ACC112 (cell line): ENCODE measurements at regions not wholly inside any gene's neighbourhood (a gene's known extent, or its start where the extent isn't known, plus 50 kb on each side); places are given as distances from the start of the nearest gene placed in this dataset.

ENCODE experiments used
- H2AFZ ChIP-seq: fragments of 200-600 bp; sonication (generic); one replicate; pipeline ENCODE4 v1.6.0; 2017; ENCODE audit warnings: antibody characterized with exemption, low read length; ENCODE audit not compliant: unreplicated experiment
- H3K27ac ChIP-seq: fragments of 200-600 bp; sonication (generic); 2 replicates; pipeline ENCODE4 v1.5.1; 2014; ENCODE audit warnings: low read depth, mild to moderate bottlenecking, antibody characterized with exemption, low read length, moderate library complexity
- H3K27me3 ChIP-seq: fragments of 200-600 bp; sonication (generic); 2 replicates; pipeline ENCODE4 v1.6.1; 2014; ENCODE audit warnings: mild to moderate bottlenecking, antibody characterized with exemption, low read length, moderate library complexity, mixed read lengths; ENCODE audit not compliant: insufficient read depth
- H3K36me3 ChIP-seq: fragments of 200-600 bp; sonication (generic); 2 replicates; pipeline ENCODE4 v1.6.1; 2016; ENCODE audit warnings: mild to moderate bottlenecking, antibody characterized with exemption, low read length, moderate library complexity, mixed read lengths; ENCODE audit not compliant: insufficient read depth
- H3K4me1 ChIP-seq: fragments of 200-600 bp; sonication (generic); one replicate; pipeline ENCODE4 v1.6.1; 2016; ENCODE audit warnings: low read length, mixed read lengths; ENCODE audit not compliant: insufficient read depth, unreplicated experiment, control insufficient read depth
- H3K4me3 ChIP-seq: fragments of 200-600 bp; sonication (generic); 2 replicates; pipeline ENCODE4 v1.5.1; 2014; ENCODE audit warnings: mild to moderate bottlenecking, low read depth, low read length
- H3K79me2 ChIP-seq: fragments of 200-600 bp; sonication (generic); one replicate; pipeline ENCODE4 v1.6.0; 2016; ENCODE audit warnings: low read length; ENCODE audit not compliant: control insufficient read depth, unreplicated experiment, insufficient read depth

GRCh38 chr6:40695750-40696415, 108.7 kb upstream of the LRFN2 start:
- Histone ChIP-seq H3K27ac (no peak overlapping the region), H3K27me3 (0 out of 2 replicates have a peak, but pooled peaks cover 5% of the 10 kb centered on the region), H3K4me1 (no peaks in the 10 kb centered on the region), H3K4me3 (no peak overlapping the region), H2AFZ (no peak overlapping the region), H3K79me2 (no peaks in the 10 kb centered on the region), H3K36me3 (no peaks in the 10 kb centered on the region)

DNA sequence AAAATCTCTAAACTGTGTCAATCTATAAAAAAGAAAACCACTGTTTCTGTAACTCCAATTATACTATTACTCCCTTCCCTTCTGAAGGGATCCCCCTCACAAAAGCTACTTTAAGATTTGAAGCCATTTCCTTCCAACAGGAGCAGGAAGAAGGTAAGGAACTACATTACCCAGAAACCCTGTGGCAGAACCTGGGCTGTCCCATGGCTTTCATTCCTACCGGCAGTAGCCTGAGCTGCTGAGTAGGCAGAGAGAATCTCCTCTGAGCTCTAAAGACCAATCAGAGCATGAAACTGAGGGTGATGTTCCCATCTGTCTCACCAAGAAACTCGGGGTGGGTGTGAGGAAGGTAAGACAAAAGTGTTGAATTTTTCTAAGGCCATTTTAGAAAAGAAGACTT, 108.0 kb upstream of the LRFN2 start:
- Histone ChIP-seq H2AFZ (no peak overlapping the region), H3K36me3 (no peaks in the 10 kb centered on the region), H3K4me3 (no peak overlapping the region), H3K27me3 (0 out of 2 replicates have a peak, but pooled peaks cover 5% of the 10 kb centered on the region), H3K27ac (no peak overlapping the region), H3K79me2 (no peaks in the 10 kb centered on the region), H3K4me1 (no peaks in the 10 kb centered on the region)

DNA sequence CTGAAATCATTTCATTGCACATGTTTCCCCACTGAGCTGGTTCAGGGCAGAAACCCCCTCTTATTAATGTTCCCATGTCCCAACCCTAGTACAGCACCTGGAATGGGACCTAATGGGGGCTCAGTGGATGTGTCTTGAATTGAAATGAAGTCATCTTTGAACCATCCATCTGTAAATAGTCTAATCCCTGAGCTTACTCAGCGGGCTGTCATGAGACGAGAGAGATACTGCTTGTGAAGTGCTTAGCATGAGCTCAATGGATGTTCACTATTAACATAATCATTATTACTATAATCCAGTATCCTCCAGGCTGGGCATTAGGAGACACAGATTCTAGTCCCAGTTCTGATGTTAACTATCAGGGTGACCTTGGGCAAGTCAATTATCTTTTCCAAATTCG, 106.6 kb upstream of the LRFN2 start:
- H3K79me2 ChIP-seq: no peaks in the 10 kb centered on the region
- no peak overlapping the region for H3K27ac ChIP-seq
- H3K36me3 ChIP-seq: no peaks in the 10 kb centered on the region
- no peaks in the 10 kb centered on the region for H3K27me3 ChIP-seq
- H3K4me3 ChIP-seq: no peak overlapping the region
- no peak overlapping the region for H2AFZ ChIP-seq
- no peaks in the 10 kb centered on the region for H3K4me1 ChIP-seq

DNA sequence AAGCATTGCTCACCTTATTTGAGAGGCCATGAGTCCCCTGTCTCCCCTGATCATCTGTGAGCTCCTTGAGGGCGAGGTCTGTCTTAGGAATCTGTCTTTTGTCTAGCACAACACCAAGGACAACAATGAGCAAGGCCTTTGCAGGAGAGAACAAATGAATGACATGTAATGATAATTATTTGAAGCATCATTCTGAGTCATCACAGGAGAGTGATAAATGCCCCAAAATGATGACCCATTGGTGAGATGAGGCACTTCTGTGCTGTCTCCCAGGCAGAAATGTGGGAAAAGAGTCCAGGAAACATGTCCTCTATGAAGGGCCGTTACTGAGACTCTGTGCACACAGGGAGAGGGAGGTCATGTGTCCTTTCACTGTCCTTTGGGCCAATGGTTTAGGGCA, 105.2 kb upstream of the LRFN2 start:
- H3K79me2 ChIP-seq: no peaks in the 10 kb centered on the region
- no peaks in the 10 kb centered on the region for H3K27me3 ChIP-seq
- H3K4me1 ChIP-seq: no peaks in the 10 kb centered on the region
- H3K36me3 ChIP-seq: no peaks in the 10 kb centered on the region
- H2AFZ ChIP-seq: no peak overlapping the region
- no peak overlapping the region for H3K27ac ChIP-seq
- no peak overlapping the region for H3K4me3 ChIP-seq

DNA sequence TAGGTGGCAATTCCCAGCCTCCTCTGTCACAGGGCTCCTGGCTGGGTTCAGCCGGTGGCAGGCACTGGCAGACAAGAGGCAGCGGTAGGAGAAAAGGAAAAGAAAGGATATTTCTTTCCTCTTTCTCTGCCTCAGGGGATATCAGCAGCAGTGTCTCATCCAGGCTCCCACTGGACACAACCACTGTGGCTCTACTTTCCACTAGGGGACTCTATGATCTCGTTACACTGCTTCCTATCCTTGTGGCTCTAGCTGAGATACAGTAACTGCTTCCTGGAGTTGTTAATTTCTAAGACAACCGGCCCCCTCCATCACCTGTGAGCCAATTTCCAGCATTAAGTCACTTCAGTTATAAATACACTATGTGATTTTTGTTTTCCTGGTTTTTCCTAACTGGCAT, 102.0 kb upstream of the LRFN2 start:
- H3K27me3 ChIP-seq: no peaks in the 10 kb centered on the region
- no peaks in the 10 kb centered on the region for H3K79me2 ChIP-seq
- H2AFZ ChIP-seq: no peak overlapping the region
- H3K27ac ChIP-seq: no peak overlapping the region
- no peak overlapping the region for H3K4me3 ChIP-seq
- H3K36me3 ChIP-seq: no peaks in the 10 kb centered on the region
- H3K4me1 ChIP-seq: no peaks in the 10 kb centered on the region

DNA sequence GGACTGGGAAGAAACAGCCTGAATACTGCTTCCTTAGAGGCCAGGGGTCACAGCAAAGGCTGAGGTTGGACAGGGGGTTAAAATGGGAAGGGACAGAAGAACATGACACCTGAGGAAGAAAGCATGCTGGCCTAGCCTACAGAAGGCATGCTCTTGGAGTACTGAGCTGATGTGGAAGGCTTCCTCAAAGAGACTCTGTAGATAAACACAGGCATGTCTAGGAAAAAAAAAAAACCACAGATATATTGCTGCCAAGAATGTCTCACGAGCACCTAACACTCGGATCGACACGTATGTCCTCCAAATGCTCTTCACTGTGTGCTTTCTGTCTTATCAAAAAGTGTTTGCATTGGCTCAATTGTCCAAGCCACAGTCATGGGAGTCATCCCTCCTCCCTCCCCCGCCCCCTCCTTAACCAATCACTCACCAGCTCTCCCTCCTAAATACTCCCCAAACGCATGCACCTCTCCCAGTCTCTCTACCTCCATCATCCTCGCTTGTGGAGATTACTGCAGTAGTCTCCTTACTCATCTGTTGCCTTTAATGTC, 101.1 kb upstream of the LRFN2 start:
- no peak overlapping the region for H3K4me3 ChIP-seq
- H3K27me3 ChIP-seq: no peaks in the 10 kb centered on the region
- no peak overlapping the region for H3K27ac ChIP-seq
- no peak overlapping the region for H2AFZ ChIP-seq
- H3K79me2 ChIP-seq: no peaks in the 10 kb centered on the region
- no peaks in the 10 kb centered on the region for H3K4me1 ChIP-seq
- no peaks in the 10 kb centered on the region for H3K36me3 ChIP-seq

DNA sequence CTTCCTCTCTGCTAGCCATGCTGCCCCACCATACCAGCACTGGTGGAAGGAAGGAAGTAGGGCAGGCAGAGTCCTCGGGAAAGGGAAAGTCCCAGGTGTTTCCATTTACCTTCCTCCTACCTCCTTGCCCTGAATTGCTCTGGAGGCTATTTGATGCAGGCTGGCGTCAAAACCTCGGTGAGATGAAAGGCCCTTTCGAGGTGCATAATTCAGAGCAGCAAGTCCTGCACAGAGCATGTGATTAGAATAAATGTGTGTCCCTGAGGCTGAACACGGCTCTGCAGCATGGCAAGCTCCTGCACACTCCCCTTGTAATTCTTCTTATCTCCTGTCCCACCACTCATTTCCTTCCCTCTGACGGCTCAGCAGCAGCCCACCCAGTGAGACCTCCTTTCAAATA, 98.7 kb upstream of the LRFN2 start:
- Histone ChIP-seq H2AFZ (no peak overlapping the region), H3K4me3 (no peak overlapping the region), H3K79me2 (no peaks in the 10 kb centered on the region), H3K27ac (no peak overlapping the region), H3K27me3 (no peaks in the 10 kb centered on the region), H3K36me3 (no peaks in the 10 kb centered on the region), H3K4me1 (no peaks in the 10 kb centered on the region)

- Histone ChIP-seq H3K36me3 (no peaks in the 10 kb centered on the region), H3K4me1 (no peaks in the 10 kb centered on the region), H3K27me3 (no peaks in the 10 kb centered on the region), H3K27ac (no peak overlapping the region), H2AFZ (no peak overlapping the region), H3K4me3 (no peak overlapping the region), H3K79me2 (no peaks in the 10 kb centered on the region)
Observed at GRCh38 chr6:40681622-40682021, 94.5 kb upstream of the LRFN2 start.

GRCh38 chr6:40678941-40679340, 91.8 kb upstream of the LRFN2 start:
- H3K27ac ChIP-seq: no peak overlapping the region
- H2AFZ ChIP-seq: no peak overlapping the region
- H3K36me3 ChIP-seq: no peaks in the 10 kb centered on the region
- no peaks in the 10 kb centered on the region for H3K27me3 ChIP-seq
- no peaks in the 10 kb centered on the region for H3K79me2 ChIP-seq
- H3K4me1 ChIP-seq: no peaks in the 10 kb centered on the region
- H3K4me3 ChIP-seq: no peak overlapping the region

- H3K4me3 ChIP-seq: no peak overlapping the region
- no peaks in the 10 kb centered on the region for H3K27me3 ChIP-seq
- no peak overlapping the region for H3K27ac ChIP-seq
- H3K79me2 ChIP-seq: no peaks in the 10 kb centered on the region
- H3K36me3 ChIP-seq: no peaks in the 10 kb centered on the region
- no peak overlapping the region for H2AFZ ChIP-seq
- H3K4me1 ChIP-seq: no peaks in the 10 kb centered on the region
Observed at GRCh38 chr6:40674170-40674569, 87.0 kb upstream of the LRFN2 start.

DNA sequence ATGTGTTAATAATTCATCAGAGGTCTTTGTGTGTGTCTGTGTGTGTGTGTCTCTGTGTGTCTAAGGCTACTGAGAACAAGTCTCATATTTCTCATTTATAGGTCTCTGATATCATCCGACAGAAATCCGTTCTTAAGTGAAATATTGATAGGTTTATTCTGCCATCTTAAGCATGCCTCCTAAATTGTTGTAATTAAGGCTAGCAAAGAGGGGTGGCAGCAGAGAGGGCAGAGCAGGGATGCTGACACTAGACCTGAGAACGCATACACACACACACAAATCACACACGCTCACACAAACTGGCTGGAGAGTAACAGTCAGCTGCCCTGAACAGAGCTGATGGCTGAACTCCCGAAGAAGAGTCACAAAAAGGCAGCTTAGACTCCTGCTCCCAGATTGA, 84.9 kb upstream of the LRFN2 start:
- H3K27ac ChIP-seq: no peak overlapping the region
- no peaks in the 10 kb centered on the region for H3K4me1 ChIP-seq
- no peaks in the 10 kb centered on the region for H3K27me3 ChIP-seq
- H2AFZ ChIP-seq: no peak overlapping the region
- no peak overlapping the region for H3K4me3 ChIP-seq
- H3K79me2 ChIP-seq: no peaks in the 10 kb centered on the region
- no peaks in the 10 kb centered on the region for H3K36me3 ChIP-seq
